Large intestine (tissue), 3 donors: ENCODE measurements at regions not wholly inside any gene's neighbourhood (a gene's known extent, or its start where the extent isn't known, plus 50 kb on each side); places are given as distances from the start of the nearest gene placed in this dataset.
"Not testable (repeated sequence)": the region's sequence is repeated elsewhere in the genome, so short reads cannot be mapped to it uniquely, and the experiment has no call there.

Source experiments
- DNase-seq, 2 donors: peaks; one replicate each; pipeline versions ENCODE4 v3.0.0 to v3.0.0-alpha.2; 2013
- H3K27ac ChIP-seq: one replicate; pipeline ENCODE4 v1.5.1; 2013; ENCODE audit warnings: low read length
- H3K27me3 ChIP-seq: 2 replicates; pipeline ENCODE4 v1.6.1; 2013; ENCODE audit warnings: low read length; ENCODE audit not compliant: control insufficient read depth, insufficient read depth
- H3K36me3 ChIP-seq: 2 replicates; pipeline ENCODE4 v1.6.1; 2013; ENCODE audit warnings: low read length; ENCODE audit not compliant: control insufficient read depth, insufficient read depth
- H3K4me1 ChIP-seq: one replicate; pipeline ENCODE4 v1.6.1; 2013; ENCODE audit warnings: low read length; ENCODE audit not compliant: control insufficient read depth, insufficient read depth
- H3K4me3 ChIP-seq: one replicate; pipeline ENCODE4 v1.5.1; 2013; ENCODE audit warnings: low read length
- H3K9me3 ChIP-seq: one replicate; pipeline ENCODE4 v1.6.1; 2013; ENCODE audit warnings: mild to moderate bottlenecking, low read depth, low read length, moderate library complexity; ENCODE audit not compliant: control insufficient read depth
- WGBS: methylation state at CpG from one replicate; pipeline ENCODE4 v1.1.5; 2013; ENCODE audit warnings: low lambda C conversion rate; ENCODE audit not compliant: insufficient coverage; 5-methylcytosine and 5-hydroxymethylcytosine counted together

- H3K27ac ChIP-seq, result no peak overlapping the region
- H3K4me1 ChIP-seq, result no peaks in the 10 kb centered on the region
- no peak for DNase-seq
- no CpG with 5 or more reads among the region's 3 CpGs for WGBS
- no peaks in the 10 kb centered on the region for H3K36me3 ChIP-seq
- H3K4me3 ChIP-seq, result no peak overlapping the region
- H3K9me3 ChIP-seq, result no peaks in the 10 kb centered on the region
- H3K27me3 ChIP-seq, result no peaks in the 10 kb centered on the region
Measured at GRCh38 chr11:101835506-101836063, 79.2 kb upstream of the CEP126 start.

GRCh38 chr11:101830475-101830874 lies 84.3 kb upstream of the CEP126 start:
- H3K4me3 ChIP-seq, H3K9me3 ChIP-seq, H3K27ac ChIP-seq, H3K27me3 ChIP-seq, H3K36me3 ChIP-seq, DNase-seq, H3K4me1 ChIP-seq: not testable (repeated sequence)
- WGBS, result 100% methylated on average over 1 of the region's 1 CpG

GRCh38 chr11:101825531-101825930 lies 89.3 kb upstream of the CEP126 start:
- Histone ChIP-seq H3K9me3 (no peaks in the 10 kb centered on the region), H3K4me3 (no peak overlapping the region), H3K27me3 (no peaks in the 10 kb centered on the region), H3K36me3 (no peaks in the 10 kb centered on the region), H3K27ac (no peak overlapping the region), H3K4me1 (no peaks in the 10 kb centered on the region)
- 80% methylated on average over 1 of the region's 4 CpGs for WGBS
- no peak for DNase-seq

GRCh38 chr11:101817581-101817980 lies 97.2 kb upstream of the CEP126 start:
- Histone ChIP-seq H3K9me3 (no peaks in the 10 kb centered on the region), H3K27ac (no peak overlapping the region), H3K4me3 (no peak overlapping the region), H3K27me3 (no peaks in the 10 kb centered on the region), H3K36me3 (no peaks in the 10 kb centered on the region), H3K4me1 (no peaks in the 10 kb centered on the region)
- no peak for DNase-seq
- 0% methylated on average over 1 of the region's 1 CpG for WGBS

- H3K27me3 ChIP-seq, result no peaks in the 10 kb centered on the region
- no peak for DNase-seq
- H3K4me3 ChIP-seq, result no peak overlapping the region
- H3K4me1 ChIP-seq, result no peaks in the 10 kb centered on the region
- H3K9me3 ChIP-seq, result no peaks in the 10 kb centered on the region
- no peak overlapping the region for H3K27ac ChIP-seq
- H3K36me3 ChIP-seq, result no peaks in the 10 kb centered on the region
Measured at GRCh38 chr11:101816613-101817012, 98.2 kb upstream of the CEP126 start.

- no peak overlapping the region for H3K27ac ChIP-seq
- no peaks in the 10 kb centered on the region for H3K27me3 ChIP-seq
- H3K36me3 ChIP-seq, result no peaks in the 10 kb centered on the region
- DNase-seq, result no peak
- H3K4me1 ChIP-seq, result no peaks in the 10 kb centered on the region
- no peaks in the 10 kb centered on the region for H3K9me3 ChIP-seq
- H3K4me3 ChIP-seq, result no peak overlapping the region
- WGBS, result no CpG with 5 or more reads among the region's 2 CpGs
Measured at GRCh38 chr11:101812546-101812945, 102.3 kb upstream of the CEP126 start.

- Histone ChIP-seq H3K9me3 (no peaks in the 10 kb centered on the region), H3K4me3 (no peak overlapping the region), H3K36me3 (no peaks in the 10 kb centered on the region), H3K27ac (no peak overlapping the region), H3K4me1 (no peaks in the 10 kb centered on the region), H3K27me3 (no peaks in the 10 kb centered on the region)
- 82% methylated on average over 1 of the region's 1 CpG for WGBS
- no peak for DNase-seq
Measured at GRCh38 chr11:101810546-101810945, 104.3 kb upstream of the CEP126 start.

- Histone ChIP-seq H3K27me3 (no peaks in the 10 kb centered on the region), H3K4me1 (no peaks in the 10 kb centered on the region), H3K9me3 (no peaks in the 10 kb centered on the region), H3K36me3 (no peaks in the 10 kb centered on the region), H3K27ac (no peak overlapping the region), H3K4me3 (no peak overlapping the region)
- 92% methylated on average over 2 of the region's 2 CpGs for WGBS
- no peak for DNase-seq
Measured at GRCh38 chr11:101807531-101807930, 107.3 kb upstream of the CEP126 start.

- Histone ChIP-seq H3K36me3 (no peaks in the 10 kb centered on the region), H3K27me3 (no peaks in the 10 kb centered on the region), H3K9me3 (no peaks in the 10 kb centered on the region), H3K4me3 (no peak overlapping the region), H3K27ac (no peak overlapping the region), H3K4me1 (no peaks in the 10 kb centered on the region)
- no CpG with 5 or more reads among the region's 2 CpGs for WGBS
- DNase-seq, result no peak
Measured at GRCh38 chr11:101803651-101804050, 111.2 kb upstream of the CEP126 start.

GRCh38 chr11:101797335-101797734 lies 117.5 kb upstream of the CEP126 start:
- H3K9me3 ChIP-seq, result no peaks in the 10 kb centered on the region
- H3K27ac ChIP-seq, result no peak overlapping the region
- no peak overlapping the region for H3K4me3 ChIP-seq
- no peaks in the 10 kb centered on the region for H3K4me1 ChIP-seq
- no peak for DNase-seq
- H3K36me3 ChIP-seq, result no peaks in the 10 kb centered on the region
- no CpG with 5 or more reads among the region's 1 CpG for WGBS
- no peaks in the 10 kb centered on the region for H3K27me3 ChIP-seq

- Histone ChIP-seq H3K27me3 (no peaks in the 10 kb centered on the region), H3K27ac (no peak overlapping the region), H3K4me1 (no peaks in the 10 kb centered on the region), H3K9me3 (no peaks in the 10 kb centered on the region), H3K36me3 (no peaks in the 10 kb centered on the region), H3K4me3 (no peak overlapping the region)
- DNase-seq, result no peak
- 100% methylated on average over 1 of the region's 2 CpGs for WGBS
Measured at GRCh38 chr11:101792814-101793213, 122.0 kb upstream of the CEP126 start.
